ENCODE measurements at regions not wholly inside any gene's neighbourhood (a gene's known extent, or its start where the extent isn't known, plus 50 kb on each side); places are given as distances from the start of the nearest gene placed in this dataset.
A peak's percentile ranks its signal among the peaks of the same experiment; 100 is the strongest.
"Not testable (repeated sequence)": the region's sequence is repeated elsewhere in the genome, so short reads cannot be mapped to it uniquely, and the experiment has no call there.

GRCh38 chr6:5898102-5898501, 108.6 kb downstream of the NRN1 start:
- DNase-seq (ENCODE audit: low spot score), result no peak

GRCh38 chr6:5896476-5897200, 110.1 kb downstream of the NRN1 start:
- DNase-seq (ENCODE audit: low spot score), result no peak

- no peak for DNase-seq (ENCODE audit: low spot score)
These were observed 112.4 kb downstream of the NRN1 start for GRCh38 chr6:5894357-5894756.

GRCh38 chr6:5893295-5893694, 113.4 kb downstream of the NRN1 start:
- DNase-seq (ENCODE audit: low spot score), result no peak

GRCh38 chr6:5892669-5893068, 114.1 kb downstream of the NRN1 start:
- no peak for DNase-seq (ENCODE audit: low spot score)

- DNase-seq (ENCODE audit: low spot score), result no peak
These were observed 127.9 kb downstream of the NRN1 start for GRCh38 chr6:5878792-5879191.

GRCh38 chr6:5876076-5876475, 130.6 kb downstream of the NRN1 start:
- no peak for DNase-seq (ENCODE audit: low spot score)

- not testable (repeated sequence) for DNase-seq (ENCODE audit: low spot score)
These were observed 132.7 kb downstream of the NRN1 start for GRCh38 chr6:5873976-5874375.

- DNase-seq (ENCODE audit: low spot score), result no peak
These were observed 135.4 kb downstream of the NRN1 start for GRCh38 chr6:5871296-5871695.

- no peak for DNase-seq (ENCODE audit: low spot score)
These were observed 137.0 kb downstream of the NRN1 start for GRCh38 chr6:5869676-5870075.

- DNase-seq (ENCODE audit: low spot score), result no peak
These were observed 137.5 kb downstream of the NRN1 start for GRCh38 chr6:5869261-5869660.

GRCh38 chr6:5866547-5867051, 140.1 kb downstream of the NRN1 start:
- DNase-seq (ENCODE audit: low spot score), result peak; percentile 47

- no peak for DNase-seq (ENCODE audit: low spot score)
These were observed 141.2 kb downstream of the NRN1 start for GRCh38 chr6:5865506-5866031.

GRCh38 chr6:5860849-5861248, 145.9 kb downstream of the NRN1 start:
- no peak for DNase-seq (ENCODE audit: low spot score)

GRCh38 chr6:5855787-5856470, 150.8 kb downstream of the NRN1 start:
- DNase-seq (ENCODE audit: low spot score), result no peak

- DNase-seq (ENCODE audit: low spot score), result no peak
These were observed 151.8 kb downstream of the NRN1 start for GRCh38 chr6:5854899-5855298.

GRCh38 chr6:5851261-5851757, 155.4 kb downstream of the NRN1 start:
- no peak for DNase-seq (ENCODE audit: low spot score)

GRCh38 chr6:5850848-5851255, 155.9 kb downstream of the NRN1 start:
- no peak for DNase-seq (ENCODE audit: low spot score)

- no peak for DNase-seq (ENCODE audit: low spot score)
These were observed 159.8 kb downstream of the NRN1 start for GRCh38 chr6:5846889-5847288.

- DNase-seq (ENCODE audit: low spot score), result no peak
These were observed 160.4 kb downstream of the NRN1 start for GRCh38 chr6:5846335-5846734.

GRCh38 chr6:5843078-5843477, 163.6 kb downstream of the NRN1 start:
- no peak for DNase-seq (ENCODE audit: low spot score)

GRCh38 chr6:5840734-5841390, 165.9 kb downstream of the NRN1 start:
- no peak for DNase-seq (ENCODE audit: low spot score)

All from COLO829 (cell line).